ENCODE measurements at regions not wholly inside any gene's neighbourhood (a gene's known extent, or its start where the extent isn't known, plus 50 kb on each side); places are given as distances from the start of the nearest gene placed in this dataset.

- TF ChIP-seq CTCF (IDR thresholded peaks at IDR 0.05; ENCODE audit: insufficient read depth, low read depth, low read length) (no peak), EZH2 (IDR thresholded peaks at IDR 0.05; ENCODE audit: insufficient read depth, low read length) (no peak)
Measured at GRCh38 chr12:90883456-90883855, 71.5 kb downstream of the CCER1 start.
